Calu3 (cell line): ENCODE measurements at regions not wholly inside any gene's neighbourhood (a gene's known extent, or its start where the extent isn't known, plus 50 kb on each side); places are given as distances from the start of the nearest gene placed in this dataset.

ENCODE experiments used
- BruUV-seq: library from RNA; stranded (reverse); fragments of 400-500 nt; replicated peaks from 2 replicates; lab custom pipeline; 2021; lab: Mats Ljungman, UMichigan
- CTCF ChIA-PET: fragments of 300-600 bp; sonication (Branson Sonifier 250); formaldehyde crosslinking; loops from one replicate; lab custom pipeline; 2022; ENCODE audit warnings: antibody characterized with exemption; lab: Charles Lee
- DNase-seq: peaks from one replicate; pipeline ENCODE4 v3.0.0; 2022
- H3K27ac Mint-ChIP-seq: one replicate; pipeline ENCODE4 v1.8.0; 2022; ENCODE audit warnings: mixed read lengths; ENCODE audit not compliant: unreplicated experiment
- H3K27me3 Mint-ChIP-seq: one replicate; pipeline ENCODE4 v1.8.0; 2022; ENCODE audit warnings: mixed read lengths; ENCODE audit not compliant: unreplicated experiment
- H3K36me3 Mint-ChIP-seq: one replicate; pipeline ENCODE4 v1.8.0; 2022; ENCODE audit warnings: mild to moderate bottlenecking, moderate library complexity, mixed read lengths; ENCODE audit not compliant: insufficient read depth, unreplicated experiment
- H3K4me1 Mint-ChIP-seq: one replicate; pipeline ENCODE4 v1.8.0; 2022; ENCODE audit warnings: mild to moderate bottlenecking, low read depth, mixed read lengths; ENCODE audit not compliant: unreplicated experiment
- H3K4me3 Mint-ChIP-seq: one replicate; pipeline ENCODE4 v1.8.0; 2022; ENCODE audit warnings: mild to moderate bottlenecking, low read depth, moderate library complexity, mixed read lengths; ENCODE audit not compliant: unreplicated experiment
- H3K9me3 Mint-ChIP-seq: one replicate; pipeline ENCODE4 v1.8.0; 2022; ENCODE audit warnings: low read depth, mixed read lengths; ENCODE audit not compliant: unreplicated experiment
- CTCF ChIP-seq: fragments of 200-600 bp; IDR thresholded peaks from one replicate; pipeline ENCODE4 v1.8.0; 2022; ENCODE audit warnings: antibody characterized with exemption; ENCODE audit not compliant: unreplicated experiment
- intact Hi-C: fragments of 100-400 bp; cut with micrococcal nuclease; formaldehyde crosslinking; loops from one replicate; pipeline ENCODE4 v1.10.0; 2022; ENCODE audit not compliant: unreplicated experiment

GRCh38 chr10:83229991-83230390, 909.3 kb upstream of the GHITM start:
- no peaks in the 10 kb centered on the region for H3K4me1 Mint-ChIP-seq
- DNase-seq, result no peak
- no peaks in the 10 kb centered on the region for H3K9me3 Mint-ChIP-seq
- no peak overlapping the region for H3K4me3 Mint-ChIP-seq
- no peak overlapping the region for H3K27ac Mint-ChIP-seq
- no peaks in the 10 kb centered on the region for H3K36me3 Mint-ChIP-seq
- intact Hi-C loops, result no loop called here
- BruUV-seq, result no TSS peak
- CTCF ChIA-PET, result no interaction called here
- no peak for TF ChIP-seq CTCF
- H3K27me3 Mint-ChIP-seq, result no peaks in the 10 kb centered on the region

- no TSS peak for BruUV-seq
- no peaks in the 10 kb centered on the region for H3K36me3 Mint-ChIP-seq
- no peak for DNase-seq
Measured at GRCh38 chr10:83233691-83234090, 905.6 kb upstream of the GHITM start.

GRCh38 chr10:83248106-83248631, 891.1 kb upstream of the GHITM start:
- no TSS peak for BruUV-seq
- TF ChIP-seq CTCF, result no peak
- Mint-ChIP-seq H3K4me1 (no peaks in the 10 kb centered on the region), H3K9me3 (peaks cover 2% of the 10 kb centered on the region), H3K36me3 (no peaks in the 10 kb centered on the region), H3K27me3 (no peaks in the 10 kb centered on the region), H3K4me3 (no peak overlapping the region), H3K27ac (no peak overlapping the region)
- CTCF ChIA-PET, result no interaction called here
- no peak for DNase-seq
- intact Hi-C loops, result no loop called here

More at GRCh38 chr10:83233691-83234090, 905.6 kb upstream of the GHITM start:
- no peak overlapping the region for H3K4me3 Mint-ChIP-seq
- TF ChIP-seq CTCF, result no peak
- CTCF ChIA-PET, result no interaction called here
- no peak overlapping the region for H3K27ac Mint-ChIP-seq
- intact Hi-C loops, result no loop called here
- no peaks in the 10 kb centered on the region for H3K9me3 Mint-ChIP-seq
- H3K4me1 Mint-ChIP-seq, result no peaks in the 10 kb centered on the region
- H3K27me3 Mint-ChIP-seq, result no peaks in the 10 kb centered on the region

GRCh38 chr10:83250396-83250795, 888.9 kb upstream of the GHITM start:
- Mint-ChIP-seq H3K27me3 (no peaks in the 10 kb centered on the region), H3K27ac (no peak overlapping the region), H3K4me3 (no peak overlapping the region), H3K36me3 (no peaks in the 10 kb centered on the region), H3K9me3 (peaks cover 2% of the 10 kb centered on the region), H3K4me1 (no peaks in the 10 kb centered on the region)
- intact Hi-C loops, result no loop called here
- no peak for TF ChIP-seq CTCF
- BruUV-seq, result no TSS peak
- no peak for DNase-seq
- CTCF ChIA-PET, result no interaction called here
